Smooth muscle cell (in vitro differentiated cells): ENCODE measurements at regions not wholly inside any gene's neighbourhood (a gene's known extent, or its start where the extent isn't known, plus 50 kb on each side); places are given as distances from the start of the nearest gene placed in this dataset.

Experiments
- DNase-seq: peaks from one replicate; lab custom pipeline; 2025; ENCODE audit not compliant: unreplicated experiment; lab: John Stamatoyannopoulos, UW
- H2AFZ ChIP-seq: fragments of 200-600 bp; sonication (generic); 2 replicates; pipeline ENCODE4 v1.6.0; 2016; ENCODE audit warnings: antibody characterized with exemption, low read depth, mild to moderate bottlenecking
- H3F3A ChIP-seq: fragments of 200-600 bp; sonication (generic); 2 replicates; pipeline ENCODE4 v1.6.0; 2017; ENCODE audit warnings: antibody characterized with exemption, low read depth
- H3K27ac ChIP-seq: fragments of 200-600 bp; sonication (generic); 2 replicates; pipeline ENCODE4 v1.5.1; 2016; ENCODE audit warnings: low read depth, mild to moderate bottlenecking
- H3K27me3 ChIP-seq: fragments of 200-600 bp; sonication (generic); 2 replicates; pipeline ENCODE4 v1.6.1; 2016; ENCODE audit warnings: low read depth, mild to moderate bottlenecking
- H3K36me3 ChIP-seq: fragments of 200-600 bp; sonication (generic); 2 replicates; pipeline ENCODE4 v1.5.1; 2016; ENCODE audit warnings: low read depth
- H3K4me1 ChIP-seq: fragments of 200-600 bp; sonication (generic); 2 replicates; pipeline ENCODE4 v1.5.1; 2016; ENCODE audit warnings: low read depth
- H3K4me2 ChIP-seq: fragments of 200-600 bp; sonication (generic); 2 replicates; pipeline ENCODE4 v1.6.0; 2016; ENCODE audit warnings: mild to moderate bottlenecking
- H3K4me3 ChIP-seq: fragments of 200-600 bp; sonication (generic); 2 replicates; pipeline ENCODE4 v1.5.1; 2016; ENCODE audit warnings: mild to moderate bottlenecking
- H3K79me2 ChIP-seq: fragments of 200-600 bp; sonication (generic); 2 replicates; pipeline ENCODE4 v1.6.0; 2016; ENCODE audit warnings: low read depth, mild to moderate bottlenecking
- H3K9ac ChIP-seq: fragments of 200-600 bp; sonication (generic); 2 replicates; pipeline ENCODE4 v1.6.0; 2016; ENCODE audit warnings: low read depth
- H3K9me3 ChIP-seq: fragments of 200-600 bp; sonication (generic); replicated peaks from 2 replicates; pipeline ENCODE4 v1.5.1; 2016; ENCODE audit warnings: low read depth
- H4K20me1 ChIP-seq: fragments of 200-600 bp; sonication (generic); 2 replicates; pipeline ENCODE4 v1.6.0; 2016; ENCODE audit warnings: low read depth
- CTCF ChIP-seq: fragments of 200-600 bp; sonication (generic); IDR thresholded peaks from 2 replicates; pipeline ENCODE4 v1.5.1; 2017; ENCODE audit warnings: borderline replicate concordance, mild to moderate bottlenecking, antibody characterized with exemption; ENCODE audit not compliant: insufficient read depth, poor library complexity, severe bottlenecking
- WGBS: methylation state at CpG from one replicate; pipeline ENCODE4 v1.1.7; 2016; ENCODE audit warnings: low lambda C conversion rate; 5-methylcytosine and 5-hydroxymethylcytosine counted together

DNA sequence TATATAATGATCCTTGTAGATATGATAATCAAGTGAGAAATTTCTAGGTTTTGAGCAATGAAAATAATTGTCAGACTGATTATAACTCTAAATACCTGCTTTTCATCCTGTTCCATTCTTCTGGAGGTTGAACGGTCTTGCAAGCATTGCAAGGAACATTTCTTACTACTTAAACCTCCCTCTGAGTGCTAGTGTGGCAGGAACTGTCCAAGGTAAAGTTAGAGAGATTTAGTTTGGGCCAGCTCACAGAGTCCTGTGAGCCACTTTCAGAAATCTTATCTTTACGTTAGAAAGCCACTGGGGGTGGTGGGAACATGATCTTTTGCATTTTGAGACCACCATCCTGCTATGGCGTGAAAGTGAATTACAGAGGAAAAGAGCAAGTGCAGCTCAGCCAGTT lies 121.1 kb upstream of the NPHP3 start:
- TF ChIP-seq CTCF, result no peak
- no peaks in the 10 kb centered on the region for H3K79me2 ChIP-seq
- DNase-seq, result no peak
- no peaks in the 10 kb centered on the region for H3K36me3 ChIP-seq
- H4K20me1 ChIP-seq, result no peaks in the 10 kb centered on the region
- no peak overlapping the region for H2AFZ ChIP-seq
- no peak overlapping the region for H3K9ac ChIP-seq
- no peaks in the 10 kb centered on the region for H3K4me1 ChIP-seq
- H3K9me3 ChIP-seq, result no peaks in the 10 kb centered on the region
- 86% methylated on average over 3 of the region's 3 CpGs for WGBS
- no peak overlapping the region for H3K27ac ChIP-seq
- no peak overlapping the region for H3K4me2 ChIP-seq
- H3F3A ChIP-seq, result no peaks in the 10 kb centered on the region
- H3K4me3 ChIP-seq, result no peak overlapping the region
- no peaks in the 10 kb centered on the region for H3K27me3 ChIP-seq

DNA sequence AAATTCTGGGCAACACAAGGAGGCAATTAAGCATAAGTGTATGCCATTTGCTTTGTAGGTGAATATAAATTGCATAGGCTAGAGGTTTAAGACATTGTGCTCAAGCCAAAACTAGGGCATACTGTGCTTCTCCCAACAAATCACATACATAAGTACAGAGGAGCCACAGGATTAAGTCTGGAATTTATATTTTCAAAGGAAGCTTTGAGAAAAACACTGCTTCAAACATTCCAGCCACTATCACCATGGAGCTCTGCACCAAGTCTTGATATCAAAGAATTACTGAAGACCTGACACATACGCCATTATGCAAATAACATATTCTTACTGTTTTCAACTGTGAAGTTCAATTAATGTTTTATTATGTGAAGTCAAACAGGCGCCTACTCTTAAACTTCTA lies 119.4 kb upstream of the NPHP3 start:
- Histone ChIP-seq H3K79me2 (no peaks in the 10 kb centered on the region), H4K20me1 (no peaks in the 10 kb centered on the region), H3K27ac (no peak overlapping the region), H3K4me1 (no peaks in the 10 kb centered on the region), H3K27me3 (no peaks in the 10 kb centered on the region), H3F3A (no peaks in the 10 kb centered on the region), H3K4me2 (peak overlapping the region; percentile 24), H3K9ac (no peak overlapping the region), H2AFZ (no peak overlapping the region), H3K9me3 (no peaks in the 10 kb centered on the region), H3K36me3 (no peaks in the 10 kb centered on the region), H3K4me3 (no peak overlapping the region)
- TF ChIP-seq CTCF, result no peak
- 76% methylated on average over 2 of the region's 2 CpGs for WGBS
- no peak for DNase-seq

DNA sequence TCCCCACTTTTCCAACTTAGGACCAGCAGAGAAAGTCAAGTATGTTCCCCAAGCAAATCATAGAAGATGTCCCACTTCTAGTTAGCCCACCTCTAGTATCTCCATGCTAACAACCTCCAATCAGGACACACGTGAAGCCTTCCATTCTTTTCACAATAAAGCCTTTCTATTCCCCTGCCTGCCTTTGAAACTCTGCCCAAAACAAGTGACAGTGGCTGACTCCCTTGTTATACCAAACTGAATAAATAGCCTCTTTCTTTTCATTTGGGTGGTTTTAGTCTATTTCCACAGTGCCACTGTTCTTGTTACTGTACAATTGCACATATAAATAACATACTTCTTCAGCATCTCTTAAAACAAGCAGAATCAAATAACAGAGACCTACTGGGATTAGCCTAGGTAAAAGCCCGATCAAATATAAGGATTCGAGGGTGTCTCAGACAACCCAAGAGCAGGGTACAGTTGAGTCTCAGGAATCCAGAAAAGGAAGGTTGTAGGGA lies 118.0 kb upstream of the NPHP3 start:
- 45% methylated on average over 3 of the region's 3 CpGs for WGBS
- no peaks in the 10 kb centered on the region for H3K4me1 ChIP-seq
- no peak overlapping the region for H3K27ac ChIP-seq
- no peaks in the 10 kb centered on the region for H3K9me3 ChIP-seq
- no peak overlapping the region for H3K9ac ChIP-seq
- no peaks in the 10 kb centered on the region for H3K27me3 ChIP-seq
- no peak overlapping the region for H3K4me3 ChIP-seq
- H2AFZ ChIP-seq, result no peak overlapping the region
- no peaks in the 10 kb centered on the region for H3K79me2 ChIP-seq
- TF ChIP-seq CTCF, result no peak
- H3K36me3 ChIP-seq, result no peaks in the 10 kb centered on the region
- no peak for DNase-seq
- H4K20me1 ChIP-seq, result no peaks in the 10 kb centered on the region
- H3K4me2 ChIP-seq, result no peak overlapping the region
- H3F3A ChIP-seq, result no peaks in the 10 kb centered on the region

DNA sequence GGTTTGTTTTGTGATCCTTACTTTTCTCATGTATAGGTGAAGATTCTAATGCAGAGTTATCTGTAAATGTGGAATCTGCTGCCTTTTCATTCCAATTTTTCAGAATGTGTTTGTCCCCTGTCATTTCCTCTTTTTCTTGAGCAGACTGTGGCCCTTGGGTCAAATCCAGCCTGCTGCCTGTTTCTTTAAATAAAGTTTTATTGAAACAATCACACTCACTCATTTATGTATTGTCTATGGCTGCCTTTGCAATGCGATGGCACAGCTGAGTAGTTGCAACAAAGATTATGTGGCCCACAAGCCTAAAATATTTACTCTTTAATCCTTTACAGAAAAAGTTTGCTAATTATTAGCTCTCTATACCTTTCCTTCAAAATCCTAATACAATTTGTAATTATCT lies 116.3 kb upstream of the NPHP3 start:
- Histone ChIP-seq H3K27ac (no peak overlapping the region), H3K27me3 (no peaks in the 10 kb centered on the region), H2AFZ (no peak overlapping the region), H4K20me1 (no peaks in the 10 kb centered on the region), H3K4me3 (no peak overlapping the region), H3K4me1 (no peaks in the 10 kb centered on the region), H3K79me2 (no peaks in the 10 kb centered on the region), H3K4me2 (no peak overlapping the region), H3K9ac (no peak overlapping the region), H3F3A (no peaks in the 10 kb centered on the region), H3K36me3 (no peaks in the 10 kb centered on the region), H3K9me3 (no peaks in the 10 kb centered on the region)
- no peak for TF ChIP-seq CTCF
- WGBS, result 96% methylated on average over 1 of the region's 1 CpG
- DNase-seq, result no peak
